IMR-90 (cell line): ENCODE measurements at regions not wholly inside any gene's neighbourhood (a gene's known extent, or its start where the extent isn't known, plus 50 kb on each side); places are given as distances from the start of the nearest gene placed in this dataset.
A peak's percentile ranks its signal among the peaks of the same experiment; 100 is the strongest.

Source experiments
- ATAC-seq: fragments of 200-7000 bp; cut with Tn5 transposase; 2 replicates; pipeline ENCODE4 v1.9.1; 2020; ENCODE audit warnings: low read depth, mild to moderate bottlenecking, moderate library complexity
- BruUV-seq: library from RNA; stranded (reverse); fragments of 400-500 nt; replicated peaks from 2 replicates; lab custom pipeline; 2021; lab: Mats Ljungman, UMichigan
- CTCF ChIA-PET: fragments of 300-600 bp; formaldehyde crosslinking; extraction: SDS; loops from one replicate; lab custom pipeline; 2021; ENCODE audit warnings: antibody characterized with exemption; lab: Yijun Ruan, JAX
- POLR2A ChIA-PET: fragments of 300-600 bp; sonication (Branson Sonifier 250); formaldehyde crosslinking; loops from one replicate; lab custom pipeline; 2022; ENCODE audit warnings: antibody characterized with exemption; ENCODE audit not compliant: unreplicated experiment; lab: Charles Lee
- DNase-seq: peaks from one replicate; pipeline ENCODE4 v3.0.0; 2013
- H2AFZ ChIP-seq: replicated peaks from 2 replicates; pipeline ENCODE3; 2013; ENCODE audit warnings: low read length, mild to moderate bottlenecking; ENCODE audit not compliant: poor library complexity
- H2AK5ac ChIP-seq: 2 replicates; pipeline ENCODE4 v1.6.1; 2013; ENCODE audit warnings: low read depth, low read length, inconsistent platforms
- H2AK9ac ChIP-seq: replicated peaks from 2 replicates; pipeline ENCODE3; 2013; ENCODE audit warnings: mild to moderate bottlenecking, low read depth, low read length, moderate library complexity; ENCODE audit not compliant: poor library complexity
- H2BK120ac ChIP-seq: 2 replicates; pipeline ENCODE4 v1.6.1; 2013; ENCODE audit warnings: low read depth, low read length, inconsistent platforms
- H2BK15ac ChIP-seq: 3 replicates; pipeline ENCODE4 v1.6.1; 2013; ENCODE audit warnings: low read depth, low read length, inconsistent platforms
- H2BK20ac ChIP-seq: 2 replicates; pipeline ENCODE4 v1.6.1; 2013; ENCODE audit warnings: low read depth, mild to moderate bottlenecking, inconsistent platforms, low read length, moderate library complexity
- H2BK5ac ChIP-seq: 2 replicates; pipeline ENCODE4 v1.6.1; 2013; ENCODE audit warnings: mild to moderate bottlenecking, low read depth, low read length, inconsistent platforms; ENCODE audit not compliant: poor library complexity, severe bottlenecking
- H3K14ac ChIP-seq: replicated peaks from 2 replicates; pipeline ENCODE4 v1.6.1; 2013; ENCODE audit warnings: low read depth, low read length, inconsistent platforms
- H3K18ac ChIP-seq: 2 replicates; pipeline ENCODE4 v1.6.1; 2013; ENCODE audit warnings: low read depth, low read length, control low read depth
- H3K23ac ChIP-seq: 2 replicates; pipeline ENCODE4 v1.6.1; 2013; ENCODE audit warnings: low read depth, low read length, inconsistent platforms
- H3K27ac ChIP-seq: 2 replicates; pipeline ENCODE4 v1.5.1; 2013; ENCODE audit warnings: mild to moderate bottlenecking, control low read depth, low read length; ENCODE audit not compliant: insufficient read depth
- H3K27me3 ChIP-seq: 2 replicates; pipeline ENCODE4 v1.6.1; 2013; ENCODE audit warnings: low read length; ENCODE audit not compliant: control insufficient read depth, insufficient read depth
- H3K36me3 ChIP-seq: 2 replicates; pipeline ENCODE4 v1.6.1; 2013; ENCODE audit warnings: low read length, mixed read lengths; ENCODE audit not compliant: control insufficient read depth, insufficient read depth
- H3K4ac ChIP-seq: 2 replicates; pipeline ENCODE4 v1.6.1; 2013; ENCODE audit warnings: low read depth, low read length, inconsistent platforms
- H3K4me1 ChIP-seq: 2 replicates; pipeline ENCODE4 v1.6.1; 2013; ENCODE audit warnings: low read length, mixed read lengths; ENCODE audit not compliant: control insufficient read depth, insufficient read depth
- H3K4me2 ChIP-seq: 2 replicates; pipeline ENCODE4 v1.6.1; 2013; ENCODE audit warnings: low read depth, mild to moderate bottlenecking, control low read depth, low read length, moderate library complexity
- H3K4me3 ChIP-seq: 2 replicates; pipeline ENCODE4 v1.5.1; 2013; ENCODE audit warnings: low read depth, mild to moderate bottlenecking, control low read depth, low read length, moderate library complexity; ENCODE audit not compliant: insufficient read depth
- H3K56ac ChIP-seq: 2 replicates; pipeline ENCODE4 v1.6.1; 2013; ENCODE audit warnings: low read length, inconsistent platforms; ENCODE audit not compliant: insufficient read depth; ENCODE audit errors: extremely low read depth
- H3K79me1 ChIP-seq, 2 experiments: 2 replicates each; pipeline ENCODE4 v1.6.1; 2013; ENCODE audit warnings: low read length in 2 of 2, inconsistent platforms in 1 of 2, low read depth in 1 of 2
- H3K9ac ChIP-seq: 2 replicates; pipeline ENCODE4 v1.6.1; 2013; ENCODE audit warnings: low read depth, low read length, control low read depth
- H3K9me1 ChIP-seq: 2 replicates; pipeline ENCODE4 v1.6.1; 2013; ENCODE audit warnings: low read length, inconsistent platforms; ENCODE audit not compliant: insufficient read depth
- H3K9me3 ChIP-seq: 2 replicates; pipeline ENCODE4 v1.6.1; 2013; ENCODE audit warnings: low read length; ENCODE audit not compliant: control insufficient read depth, insufficient read depth
- H4K20me1 ChIP-seq: 2 replicates; pipeline ENCODE4 v1.6.1; 2013; ENCODE audit warnings: low read length, inconsistent platforms; ENCODE audit not compliant: insufficient read depth
- H4K5ac ChIP-seq: 2 replicates; pipeline ENCODE4 v1.6.1; 2013; ENCODE audit warnings: mild to moderate bottlenecking, low read depth, low read length, control low read depth
- H4K8ac ChIP-seq, 2 experiments: 2 replicates each; pipeline ENCODE4 v1.6.1; 2013; ENCODE audit warnings: low read depth in 2 of 2, low read length in 2 of 2, control low read depth in 1 of 2, inconsistent platforms in 1 of 2
- H4K91ac ChIP-seq: 2 replicates; pipeline ENCODE4 v1.6.1; 2013; ENCODE audit warnings: low read depth, low read length, inconsistent platforms; ENCODE audit not compliant: insufficient read depth
- CHD1 ChIP-seq: IDR thresholded peaks from 2 replicates; pipeline ENCODE4 v1.6.1; 2012; ENCODE audit warnings: low read depth, low read length, improper control_type of control experiment
- MAFK ChIP-seq: IDR thresholded peaks from 2 replicates; pipeline ENCODE4 v1.6.1; 2012; ENCODE audit warnings: low read depth, low read length, improper control_type of control experiment
- SMC3 ChIP-seq: fragments of 150-350 bp; IDR thresholded peaks from 2 replicates; pipeline ENCODE4 v1.6.1; 2016; ENCODE audit warnings: low read depth, mild to moderate bottlenecking, antibody characterized with exemption, low read length, moderate library complexity
- WGBS, 2 experiments: methylation state at CpG; one replicate each; pipeline versions ENCODE4 v1.1.5 to v1.1.7; 2013; ENCODE audit warnings: missing lambda C conversion rate in 2 of 2; ENCODE audit not compliant: insufficient read length in 1 of 2; ENCODE audit errors: extremely low coverage in 2 of 2; 5-methylcytosine and 5-hydroxymethylcytosine counted together
- dilution Hi-C: fragments of 300-500 bp; cut with HindIII; formaldehyde crosslinking; loops from one replicate; pipeline ENCODE4 v1.14.3; 2018; ENCODE audit warnings: low sequenced_read_pairs; ENCODE audit not compliant: unreplicated experiment
- in situ Hi-C: fragments of 300-500 bp; cut with MboI; formaldehyde crosslinking; loops from 3 replicates; pipeline ENCODE4 v1.14.3; 2019; ENCODE audit warnings: low sequenced_read_pairs, inconsistent platforms, mixed read lengths
- intact Hi-C: fragments of 100-400 bp; cut with micrococcal nuclease; formaldehyde crosslinking; loops from 2 replicates; pipeline ENCODE4 v1.10.0; 2022

- Histone ChIP-seq H2BK5ac (no peak overlapping the region), H3K4ac (no peak overlapping the region), H3K27me3 (no peaks in the 10 kb centered on the region; the same call in 1 of the 2 replicates), H2BK120ac (no peak overlapping the region), H3K4me2 (no peak overlapping the region), H3K9me1 (peaks cover 6% of the 10 kb centered on the region; the same call in 1 of the 2 replicates), H4K8ac (no peak overlapping the region), H2AK5ac (no peak overlapping the region), H3K9ac (no peak overlapping the region), H3K4me3 (no peak overlapping the region), H2AFZ (peak overlapping the region; percentile 54), H3K4me1 (peaks cover 11% of the 10 kb centered on the region), H2BK20ac (no peak overlapping the region), H3K14ac (no peak overlapping the region), H4K20me1 (no peaks in the 10 kb centered on the region; the same call in 1 of the 2 replicates), H3K23ac (no peak overlapping the region), H4K91ac (no peak overlapping the region), H3K79me1 (no peaks in the 10 kb centered on the region), H3K36me3 (no peaks in the 10 kb centered on the region), H3K56ac (no peak overlapping the region), H3K9me3 (no peaks in the 10 kb centered on the region), H2BK15ac (no peak overlapping the region), H4K5ac (no peak overlapping the region), H3K27ac (no peak overlapping the region), H2AK9ac (peak overlapping the region; percentile 42), H3K18ac (no peak overlapping the region)
- BruUV-seq: no TSS peak
- TF ChIP-seq SMC3 (no peak), CHD1 (no peak), MAFK (no peak)
- POLR2A ChIA-PET: no interaction called here
- intact Hi-C loops (no loop called here), dilution Hi-C loops (no loop called here), in situ Hi-C loops (no loop called here)
- DNase-seq (no peak), ATAC-seq (no peak)
- CTCF ChIA-PET: no interaction called here
- 89% methylated on average over 8 of the region's 8 CpGs; no CpG with 5 or more reads in 1 of the 2 experiments for WGBS, 2 experiments
Observed at GRCh38 chr18:79581911-79582310, 97.7 kb upstream of the CTDP1 start.
